Vagina (tissue), 2 donors: ENCODE measurements at regions not wholly inside any gene's neighbourhood (a gene's known extent, or its start where the extent isn't known, plus 50 kb on each side); places are given as distances from the start of the nearest gene placed in this dataset.

Experiments
- CTCF ChIP-seq, 3 experiments: fragments of 450-650 bp in 2 of 3; fragments of 200-600 bp in 1 of 3; sonication (generic) in 1 of 3; IDR thresholded peaks; one replicate each; pipeline ENCODE4 v1.5.1; 2017 to 2019; ENCODE audit warnings: antibody characterized with exemption in 3 of 3, mild to moderate bottlenecking in 2 of 3, moderate library complexity in 2 of 3
- POLR2A ChIP-seq, 2 donors: fragments of 450-650 bp; IDR thresholded peaks; one replicate each; pipeline ENCODE4 v1.6.1; 2017; ENCODE audit warnings: antibody characterized with exemption in 2 of 2, mild to moderate bottlenecking in 2 of 2, moderate library complexity in 2 of 2
- POLR2AphosphoS5 ChIP-seq, 2 donors: sonication (generic); formaldehyde crosslinking; IDR thresholded peaks; one replicate each; pipeline ENCODE4 v1.9.0; 2017; ENCODE audit warnings: antibody characterized with exemption in 2 of 2, mild to moderate bottlenecking in 2 of 2, low read depth in 1 of 2; ENCODE audit not compliant: insufficient read depth in 1 of 2

GRCh38 chrX:69429339-69430015 lies 74.6 kb upstream of the NALF2 start:
- TF ChIP-seq POLR2A (IDR thresholded peaks at IDR 0.05) (no peak), CTCF (IDR thresholded peaks at IDR 0.05) (no peak), POLR2AphosphoS5 (IDR thresholded peaks at IDR 0.05; ENCODE audit: insufficient read depth in 1 of 2, low read depth in 1 of 2) (no peak)
